Liver (tissue), 8 donors: ENCODE measurements at regions not wholly inside any gene's neighbourhood (a gene's known extent, or its start where the extent isn't known, plus 50 kb on each side); places are given as distances from the start of the nearest gene placed in this dataset.

Experiments
- DNase-seq: peaks from one replicate; pipeline ENCODE4 v3.0.0-alpha.2; 2017; ENCODE audit warnings: low spot score
- H3K27ac ChIP-seq, 2 donors: one replicate each; pipeline ENCODE4 v1.7.0; 2013; ENCODE audit warnings: inconsistent platforms in 2 of 2, low read length in 2 of 2, control low read depth in 1 of 2, low read depth in 1 of 2, mild to moderate bottlenecking in 1 of 2
- H3K27me3 ChIP-seq, 4 donors: one replicate each; pipeline versions ENCODE4 v1.6.1 to v1.7.0; 2013; ENCODE audit warnings: low read length in 3 of 4, inconsistent platforms in 1 of 4, mild to moderate bottlenecking in 1 of 4, moderate library complexity in 1 of 4; ENCODE audit not compliant: control insufficient read depth in 4 of 4, insufficient read depth in 4 of 4
- H3K36me3 ChIP-seq, 4 donors: one replicate each; pipeline versions ENCODE4 v1.6.1 to v1.7.0; 2013; ENCODE audit warnings: low read length in 3 of 4, mild to moderate bottlenecking in 3 of 4, low read depth in 1 of 4, moderate library complexity in 1 of 4; ENCODE audit not compliant: control insufficient read depth in 4 of 4, insufficient read depth in 3 of 4
- H3K4me1 ChIP-seq, 4 donors: one replicate each; pipeline versions ENCODE4 v1.6.1 to v1.7.0; 2013; ENCODE audit warnings: low read length in 3 of 4, mild to moderate bottlenecking in 3 of 4, moderate library complexity in 1 of 4; ENCODE audit not compliant: control insufficient read depth in 4 of 4, insufficient read depth in 4 of 4
- H3K4me3 ChIP-seq, 3 donors: one replicate each; pipeline versions ENCODE4 v1.6.1 to v1.7.0; 2013; ENCODE audit warnings: low read length in 3 of 3, control low read depth in 1 of 3, low read depth in 1 of 3, mild to moderate bottlenecking in 1 of 3
- H3K9ac ChIP-seq, 2 donors: one replicate each; pipeline ENCODE4 v1.7.0; 2013; ENCODE audit warnings: low read length in 2 of 2, mild to moderate bottlenecking in 2 of 2, moderate library complexity in 2 of 2, control low read depth in 1 of 2, low read depth in 1 of 2
- H3K9me3 ChIP-seq, 4 donors: one replicate each; pipeline versions ENCODE4 v1.6.1 to v1.7.0; 2013; ENCODE audit warnings: low read length in 3 of 4; ENCODE audit not compliant: control insufficient read depth in 4 of 4
- FOXA1 ChIP-seq: IDR thresholded peaks from 2 replicates; pipeline ENCODE4 v1.6.1; 2016; ENCODE audit warnings: antibody characterized with exemption
- GABPA ChIP-seq, 2 donors: IDR thresholded peaks in 1 of 2; conservative IDR thresholded peaks in 1 of 2; 2 replicates each; pipeline ENCODE4 v1.6.1; 2016; ENCODE audit warnings: antibody characterized with exemption in 2 of 2, mild to moderate bottlenecking in 1 of 2, moderate library complexity in 1 of 2
- HNF4A ChIP-seq, 2 donors: conservative IDR thresholded peaks; 2 replicates each; pipeline ENCODE4 v1.6.1; 2016; ENCODE audit warnings: antibody characterized with exemption in 2 of 2, mild to moderate bottlenecking in 2 of 2
- HNF4G ChIP-seq: IDR thresholded peaks from 2 replicates; pipeline ENCODE4 v1.6.1; 2016; ENCODE audit warnings: antibody characterized with exemption
- JUND ChIP-seq, 2 donors: IDR thresholded peaks; 2 replicates each; pipeline ENCODE4 v1.6.1; 2016; ENCODE audit warnings: antibody characterized with exemption in 2 of 2
- MAX ChIP-seq: IDR thresholded peaks from 2 replicates; pipeline ENCODE4 v1.6.1; 2016; ENCODE audit warnings: antibody characterized with exemption
- NR2F2 ChIP-seq: IDR thresholded peaks from 2 replicates; pipeline ENCODE4 v1.6.1; 2016; ENCODE audit warnings: antibody characterized with exemption
- REST ChIP-seq: IDR thresholded peaks from 2 replicates; pipeline ENCODE4 v1.6.1; 2016; ENCODE audit warnings: antibody characterized with exemption, mild to moderate bottlenecking
- TAF1 ChIP-seq: conservative IDR thresholded peaks from 2 replicates; pipeline ENCODE4 v1.6.1; 2016; ENCODE audit warnings: antibody characterized with exemption, mild to moderate bottlenecking
- YY1 ChIP-seq: IDR thresholded peaks from 2 replicates; pipeline ENCODE4 v1.6.1; 2016; ENCODE audit warnings: antibody characterized with exemption, mild to moderate bottlenecking
- ZBTB33 ChIP-seq: IDR thresholded peaks from 2 replicates; pipeline ENCODE4 v1.6.1; 2016; ENCODE audit warnings: antibody characterized with exemption
- WGBS: extraction: QIAGEN DNeasy Blood & Tissue Kit; methylation state at CpG from one replicate; pipeline ENCODE4 v1.1.7; 2013; 5-methylcytosine and 5-hydroxymethylcytosine counted together
- TF ChIP-seq, protein P1 (sequence below): fragments of 150-350 bp; IDR thresholded peaks from 2 replicates; pipeline ENCODE4 v1.5.1; 2017; ENCODE audit warnings: improper control_type of control experiment, low read depth, low read length; ENCODE audit not compliant: missing input control
- donor health status: healthy.
- donor health status: healthy.
- donor health status: healthy.
- donor health status: healthy.
- donor health status: healthy.

DNA sequence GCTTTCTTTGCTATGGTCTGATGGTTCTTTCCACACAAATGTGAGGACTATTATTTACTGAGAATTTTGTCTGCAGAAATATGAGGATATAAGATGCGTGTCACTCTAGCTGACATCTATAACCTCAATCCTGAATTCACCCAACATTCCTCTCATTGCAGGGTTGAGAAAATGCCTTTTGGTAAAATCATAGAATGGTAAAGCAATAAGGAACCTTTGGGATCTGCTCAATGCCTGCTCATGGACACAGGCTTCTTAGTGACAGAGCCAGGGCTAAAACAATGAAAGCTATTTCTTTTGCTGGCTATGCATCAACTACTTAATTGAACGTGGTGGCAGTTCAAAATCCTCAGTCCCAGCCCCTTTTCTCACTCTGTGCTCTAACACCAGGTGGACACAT lies 199.6 kb downstream of the GAS1 start (continued):
- TF ChIP-seq ZBTB33 (no peak), NR2F2 (no peak)

GRCh38 chr9:86741311-86742208 lies 205.7 kb downstream of the GAS1 start:
- Histone ChIP-seq H3K4me3 (no peak overlapping the region), H3K36me3 (no peaks in the 10 kb centered on the region), H3K9me3 (no peaks in the 10 kb centered on the region), H3K9ac (no peak overlapping the region), H3K4me1 (no peaks in the 10 kb centered on the region), H3K27me3 (peaks cover 0 to 2% (median 0%) of the 10 kb centered on the region in 4 donors), H3K27ac (no peak overlapping the region)
- 82% methylated on average over 8 of the region's 8 CpGs for WGBS
- DNase-seq = no peak
- no peak for TF ChIP-seq FOXA1
- TF ChIP-seq, protein P1, sequence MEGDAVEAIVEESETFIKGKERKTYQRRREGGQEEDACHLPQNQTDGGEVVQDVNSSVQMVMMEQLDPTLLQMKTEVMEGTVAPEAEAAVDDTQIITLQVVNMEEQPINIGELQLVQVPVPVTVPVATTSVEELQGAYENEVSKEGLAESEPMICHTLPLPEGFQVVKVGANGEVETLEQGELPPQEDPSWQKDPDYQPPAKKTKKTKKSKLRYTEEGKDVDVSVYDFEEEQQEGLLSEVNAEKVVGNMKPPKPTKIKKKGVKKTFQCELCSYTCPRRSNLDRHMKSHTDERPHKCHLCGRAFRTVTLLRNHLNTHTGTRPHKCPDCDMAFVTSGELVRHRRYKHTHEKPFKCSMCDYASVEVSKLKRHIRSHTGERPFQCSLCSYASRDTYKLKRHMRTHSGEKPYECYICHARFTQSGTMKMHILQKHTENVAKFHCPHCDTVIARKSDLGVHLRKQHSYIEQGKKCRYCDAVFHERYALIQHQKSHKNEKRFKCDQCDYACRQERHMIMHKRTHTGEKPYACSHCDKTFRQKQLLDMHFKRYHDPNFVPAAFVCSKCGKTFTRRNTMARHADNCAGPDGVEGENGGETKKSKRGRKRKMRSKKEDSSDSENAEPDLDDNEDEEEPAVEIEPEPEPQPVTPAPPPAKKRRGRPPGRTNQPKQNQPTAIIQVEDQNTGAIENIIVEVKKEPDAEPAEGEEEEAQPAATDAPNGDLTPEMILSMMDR = no peak
- TF ChIP-seq YY1 = no peak
- no peak for TF ChIP-seq GABPA (IDR thresholded peaks at IDR 0.05 in 1 of 2, conservative IDR thresholded peaks at IDR 0.05 in 1 of 2)
- no peak for TF ChIP-seq HNF4A (conservative IDR thresholded peaks at IDR 0.05)
- TF ChIP-seq MAX = no peak
- TF ChIP-seq JUND (IDR thresholded peaks at IDR 0.05) = no peak
- no peak for TF ChIP-seq ZBTB33
- TF ChIP-seq HNF4G = no peak
- no peak for TF ChIP-seq TAF1
- no peak for TF ChIP-seq REST
